IMR-90 (cell line): ENCODE measurements at regions not wholly inside any gene's neighbourhood (a gene's known extent, or its start where the extent isn't known, plus 50 kb on each side); places are given as distances from the start of the nearest gene placed in this dataset.

Experiments used
- ATAC-seq: fragments of 200-7000 bp; cut with Tn5 transposase; 2 replicates; pipeline ENCODE4 v1.9.1; 2020; ENCODE audit warnings: low read depth, mild to moderate bottlenecking, moderate library complexity
- BruUV-seq: library from RNA; stranded (reverse); fragments of 400-500 nt; replicated peaks from 2 replicates; lab custom pipeline; 2021; lab: Mats Ljungman, UMichigan
- CTCF ChIA-PET: fragments of 300-600 bp; formaldehyde crosslinking; extraction: SDS; loops from one replicate; lab custom pipeline; 2021; ENCODE audit warnings: antibody characterized with exemption; lab: Yijun Ruan, JAX
- POLR2A ChIA-PET: fragments of 300-600 bp; sonication (Branson Sonifier 250); formaldehyde crosslinking; loops from one replicate; lab custom pipeline; 2022; ENCODE audit warnings: antibody characterized with exemption; ENCODE audit not compliant: unreplicated experiment; lab: Charles Lee
- DNase-seq: peaks from one replicate; pipeline ENCODE4 v3.0.0; 2013
- H2AFZ ChIP-seq: replicated peaks from 2 replicates; pipeline ENCODE3; 2013; ENCODE audit warnings: low read length, mild to moderate bottlenecking; ENCODE audit not compliant: poor library complexity
- H2AK5ac ChIP-seq: 2 replicates; pipeline ENCODE4 v1.6.1; 2013; ENCODE audit warnings: low read depth, low read length, inconsistent platforms
- H2AK9ac ChIP-seq: replicated peaks from 2 replicates; pipeline ENCODE3; 2013; ENCODE audit warnings: mild to moderate bottlenecking, low read depth, low read length, moderate library complexity; ENCODE audit not compliant: poor library complexity
- H2BK120ac ChIP-seq: 2 replicates; pipeline ENCODE4 v1.6.1; 2013; ENCODE audit warnings: low read depth, low read length, inconsistent platforms
- H2BK15ac ChIP-seq: 3 replicates; pipeline ENCODE4 v1.6.1; 2013; ENCODE audit warnings: low read depth, low read length, inconsistent platforms
- H2BK20ac ChIP-seq: 2 replicates; pipeline ENCODE4 v1.6.1; 2013; ENCODE audit warnings: low read depth, mild to moderate bottlenecking, inconsistent platforms, low read length, moderate library complexity
- H2BK5ac ChIP-seq: 2 replicates; pipeline ENCODE4 v1.6.1; 2013; ENCODE audit warnings: mild to moderate bottlenecking, low read depth, low read length, inconsistent platforms; ENCODE audit not compliant: poor library complexity, severe bottlenecking
- H3K14ac ChIP-seq: replicated peaks from 2 replicates; pipeline ENCODE4 v1.6.1; 2013; ENCODE audit warnings: low read depth, low read length, inconsistent platforms
- H3K18ac ChIP-seq: 2 replicates; pipeline ENCODE4 v1.6.1; 2013; ENCODE audit warnings: low read depth, low read length, control low read depth
- H3K23ac ChIP-seq: 2 replicates; pipeline ENCODE4 v1.6.1; 2013; ENCODE audit warnings: low read depth, low read length, inconsistent platforms
- H3K27ac ChIP-seq: 2 replicates; pipeline ENCODE4 v1.5.1; 2013; ENCODE audit warnings: mild to moderate bottlenecking, control low read depth, low read length; ENCODE audit not compliant: insufficient read depth
- H3K27me3 ChIP-seq: 2 replicates; pipeline ENCODE4 v1.6.1; 2013; ENCODE audit warnings: low read length; ENCODE audit not compliant: control insufficient read depth, insufficient read depth
- H3K36me3 ChIP-seq: 2 replicates; pipeline ENCODE4 v1.6.1; 2013; ENCODE audit warnings: low read length, mixed read lengths; ENCODE audit not compliant: control insufficient read depth, insufficient read depth
- H3K4ac ChIP-seq: 2 replicates; pipeline ENCODE4 v1.6.1; 2013; ENCODE audit warnings: low read depth, low read length, inconsistent platforms
- H3K4me1 ChIP-seq: 2 replicates; pipeline ENCODE4 v1.6.1; 2013; ENCODE audit warnings: low read length, mixed read lengths; ENCODE audit not compliant: control insufficient read depth, insufficient read depth
- H3K4me2 ChIP-seq: 2 replicates; pipeline ENCODE4 v1.6.1; 2013; ENCODE audit warnings: low read depth, mild to moderate bottlenecking, control low read depth, low read length, moderate library complexity
- H3K4me3 ChIP-seq: 2 replicates; pipeline ENCODE4 v1.5.1; 2013; ENCODE audit warnings: low read depth, mild to moderate bottlenecking, control low read depth, low read length, moderate library complexity; ENCODE audit not compliant: insufficient read depth
- H3K56ac ChIP-seq: 2 replicates; pipeline ENCODE4 v1.6.1; 2013; ENCODE audit warnings: low read length, inconsistent platforms; ENCODE audit not compliant: insufficient read depth; ENCODE audit errors: extremely low read depth
- H3K79me1 ChIP-seq, 2 experiments: 2 replicates each; pipeline ENCODE4 v1.6.1; 2013; ENCODE audit warnings: low read length in 2 of 2, inconsistent platforms in 1 of 2, low read depth in 1 of 2
- H3K9ac ChIP-seq: 2 replicates; pipeline ENCODE4 v1.6.1; 2013; ENCODE audit warnings: low read depth, low read length, control low read depth
- H3K9me1 ChIP-seq: 2 replicates; pipeline ENCODE4 v1.6.1; 2013; ENCODE audit warnings: low read length, inconsistent platforms; ENCODE audit not compliant: insufficient read depth
- H3K9me3 ChIP-seq: 2 replicates; pipeline ENCODE4 v1.6.1; 2013; ENCODE audit warnings: low read length; ENCODE audit not compliant: control insufficient read depth, insufficient read depth
- H4K20me1 ChIP-seq: 2 replicates; pipeline ENCODE4 v1.6.1; 2013; ENCODE audit warnings: low read length, inconsistent platforms; ENCODE audit not compliant: insufficient read depth
- H4K5ac ChIP-seq: 2 replicates; pipeline ENCODE4 v1.6.1; 2013; ENCODE audit warnings: mild to moderate bottlenecking, low read depth, low read length, control low read depth
- H4K8ac ChIP-seq, 2 experiments: 2 replicates each; pipeline ENCODE4 v1.6.1; 2013; ENCODE audit warnings: low read depth in 2 of 2, low read length in 2 of 2, control low read depth in 1 of 2, inconsistent platforms in 1 of 2
- H4K91ac ChIP-seq: 2 replicates; pipeline ENCODE4 v1.6.1; 2013; ENCODE audit warnings: low read depth, low read length, inconsistent platforms; ENCODE audit not compliant: insufficient read depth
- BHLHE40 ChIP-seq: fragments of 150-350 bp; IDR thresholded peaks from 2 replicates; pipeline ENCODE4 v1.6.1; 2016; ENCODE audit warnings: mild to moderate bottlenecking, low read depth, low read length
- CEBPB ChIP-seq: IDR thresholded peaks from 2 replicates; pipeline ENCODE4 v1.6.1; 2012; ENCODE audit warnings: low read depth, low read length, improper control_type of control experiment
- CHD1 ChIP-seq: IDR thresholded peaks from 2 replicates; pipeline ENCODE4 v1.6.1; 2012; ENCODE audit warnings: low read depth, low read length, improper control_type of control experiment
- ELK1 ChIP-seq: fragments of 150-350 bp; IDR thresholded peaks from 2 replicates; pipeline ENCODE4 v1.6.1; 2016; ENCODE audit warnings: low read depth, mild to moderate bottlenecking, low read length, moderate library complexity, borderline replicate concordance
- FOS ChIP-seq: fragments of 150-350 bp; IDR thresholded peaks from 2 replicates; pipeline ENCODE4 v1.6.1; 2016; ENCODE audit warnings: low read depth, low read length
- MAFK ChIP-seq: IDR thresholded peaks from 2 replicates; pipeline ENCODE4 v1.6.1; 2012; ENCODE audit warnings: low read depth, low read length, improper control_type of control experiment
- MAZ ChIP-seq: IDR thresholded peaks from 2 replicates; pipeline ENCODE4 v1.6.1; 2012; ENCODE audit warnings: low read depth, mild to moderate bottlenecking, low read length, improper control_type of control experiment, moderate library complexity, borderline replicate concordance
- MXI1 ChIP-seq: IDR thresholded peaks from 2 replicates; pipeline ENCODE4 v1.6.1; 2012; ENCODE audit warnings: low read depth, mild to moderate bottlenecking, low read length, moderate library complexity, borderline replicate concordance
- NFE2L2 ChIP-seq: fragments of 150-350 bp; IDR thresholded peaks from 2 replicates; pipeline ENCODE4 v1.6.1; 2016; ENCODE audit warnings: low read depth, mild to moderate bottlenecking, low read length
- POLR2A ChIP-seq: IDR thresholded peaks from 2 replicates; pipeline ENCODE4 v1.6.1; 2012; ENCODE audit warnings: mild to moderate bottlenecking, low read depth, low read length
- RAD21 ChIP-seq: IDR thresholded peaks from 2 replicates; pipeline ENCODE4 v1.6.1; 2012; ENCODE audit warnings: low read length, improper control_type of control experiment
- RCOR1 ChIP-seq: IDR thresholded peaks from 2 replicates; pipeline ENCODE4 v1.6.1; 2012; ENCODE audit warnings: mild to moderate bottlenecking, low read length, improper control_type of control experiment; ENCODE audit not compliant: insufficient replicate concordance
- RFX5 ChIP-seq: IDR thresholded peaks from 2 replicates; pipeline ENCODE4 v1.8.0; 2012; ENCODE audit warnings: low read depth, mild to moderate bottlenecking, low read length, moderate library complexity
- SMC3 ChIP-seq: fragments of 150-350 bp; IDR thresholded peaks from 2 replicates; pipeline ENCODE4 v1.6.1; 2016; ENCODE audit warnings: low read depth, mild to moderate bottlenecking, antibody characterized with exemption, low read length, moderate library complexity
- USF2 ChIP-seq: fragments of 150-350 bp; IDR thresholded peaks from 2 replicates; pipeline ENCODE4 v1.6.1; 2017; ENCODE audit warnings: mild to moderate bottlenecking, antibody characterized with exemption, low read length, low read depth
- WGBS, 2 experiments: methylation state at CpG; one replicate each; pipeline versions ENCODE4 v1.1.5 to v1.1.7; 2013; ENCODE audit warnings: missing lambda C conversion rate in 2 of 2; ENCODE audit not compliant: insufficient read length in 1 of 2; ENCODE audit errors: extremely low coverage in 2 of 2; 5-methylcytosine and 5-hydroxymethylcytosine counted together
- dilution Hi-C: fragments of 300-500 bp; cut with HindIII; formaldehyde crosslinking; loops from one replicate; pipeline ENCODE4 v1.14.3; 2018; ENCODE audit warnings: low sequenced_read_pairs; ENCODE audit not compliant: unreplicated experiment
- in situ Hi-C: fragments of 300-500 bp; cut with MboI; formaldehyde crosslinking; loops from 3 replicates; pipeline ENCODE4 v1.14.3; 2019; ENCODE audit warnings: low sequenced_read_pairs, inconsistent platforms, mixed read lengths
- intact Hi-C: fragments of 100-400 bp; cut with micrococcal nuclease; formaldehyde crosslinking; loops from 2 replicates; pipeline ENCODE4 v1.10.0; 2022
- TF ChIP-seq, protein P1 (sequence below): conservative IDR thresholded peaks from 2 replicates; pipeline ENCODE4 v1.5.1; 2012; ENCODE audit warnings: mild to moderate bottlenecking, low read depth, low read length, improper control_type of control experiment

DNA sequence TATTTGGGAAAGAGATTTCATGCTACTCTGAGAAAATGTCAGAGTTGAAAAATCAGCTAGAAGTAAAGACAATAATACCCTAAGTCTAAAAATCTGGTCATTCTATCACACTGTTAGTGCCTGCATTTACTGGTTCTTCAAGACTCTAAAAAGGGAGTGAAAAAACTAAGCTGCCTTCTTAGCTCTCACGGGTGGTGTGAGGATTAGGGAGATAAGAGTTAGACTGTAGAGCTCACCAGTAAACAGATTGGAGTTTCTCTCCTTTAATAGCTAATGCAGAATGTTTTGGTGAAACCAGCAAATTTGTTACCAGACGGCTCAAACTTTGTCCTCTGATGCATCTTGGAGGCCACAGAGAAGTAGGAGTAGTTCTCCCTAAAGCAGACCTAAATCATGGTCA lies 135.0 kb upstream of the OTX2 start:
- Histone ChIP-seq H2BK15ac (no peak overlapping the region), H3K4me3 (no peak overlapping the region), H2BK5ac (no peak overlapping the region), H3K18ac (no peak overlapping the region), H3K9me1 (no peaks in the 10 kb centered on the region), H3K27ac (no peak overlapping the region), H3K27me3 (no peaks in the 10 kb centered on the region), H2AK9ac (no peak overlapping the region), H3K56ac (no peak overlapping the region), H4K91ac (no peak overlapping the region), H3K4ac (no peak overlapping the region), H3K9ac (no peak overlapping the region), H3K9me3 (no peaks in the 10 kb centered on the region), H2BK120ac (no peak overlapping the region), H4K20me1 (no peaks in the 10 kb centered on the region), H3K4me1 (no peaks in the 10 kb centered on the region), H2AK5ac (no peak overlapping the region), H2AFZ (no peak overlapping the region), H4K5ac (no peak overlapping the region), H4K8ac (no peak overlapping the region), H3K23ac (no peak overlapping the region), H3K14ac (no peak overlapping the region), H3K4me2 (no peak overlapping the region), H3K36me3 (no peaks in the 10 kb centered on the region), H2BK20ac (no peak overlapping the region), H3K79me1 (no peaks in the 10 kb centered on the region)
- dilution Hi-C loops, result no loop called here
- TF ChIP-seq POLR2A, result no peak
- TF ChIP-seq, protein P1, sequence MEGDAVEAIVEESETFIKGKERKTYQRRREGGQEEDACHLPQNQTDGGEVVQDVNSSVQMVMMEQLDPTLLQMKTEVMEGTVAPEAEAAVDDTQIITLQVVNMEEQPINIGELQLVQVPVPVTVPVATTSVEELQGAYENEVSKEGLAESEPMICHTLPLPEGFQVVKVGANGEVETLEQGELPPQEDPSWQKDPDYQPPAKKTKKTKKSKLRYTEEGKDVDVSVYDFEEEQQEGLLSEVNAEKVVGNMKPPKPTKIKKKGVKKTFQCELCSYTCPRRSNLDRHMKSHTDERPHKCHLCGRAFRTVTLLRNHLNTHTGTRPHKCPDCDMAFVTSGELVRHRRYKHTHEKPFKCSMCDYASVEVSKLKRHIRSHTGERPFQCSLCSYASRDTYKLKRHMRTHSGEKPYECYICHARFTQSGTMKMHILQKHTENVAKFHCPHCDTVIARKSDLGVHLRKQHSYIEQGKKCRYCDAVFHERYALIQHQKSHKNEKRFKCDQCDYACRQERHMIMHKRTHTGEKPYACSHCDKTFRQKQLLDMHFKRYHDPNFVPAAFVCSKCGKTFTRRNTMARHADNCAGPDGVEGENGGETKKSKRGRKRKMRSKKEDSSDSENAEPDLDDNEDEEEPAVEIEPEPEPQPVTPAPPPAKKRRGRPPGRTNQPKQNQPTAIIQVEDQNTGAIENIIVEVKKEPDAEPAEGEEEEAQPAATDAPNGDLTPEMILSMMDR, result no peak
- TF ChIP-seq MXI1, result no peak
- TF ChIP-seq CHD1, result no peak
- no peak for TF ChIP-seq ELK1
- TF ChIP-seq USF2, result no peak
- no peak for TF ChIP-seq MAFK
- no peak for TF ChIP-seq NFE2L2
- TF ChIP-seq MAZ, result no peak
- no peak for TF ChIP-seq BHLHE40
- no peak for TF ChIP-seq CEBPB
- no peak for TF ChIP-seq SMC3
- no peak for TF ChIP-seq RCOR1
- no peak for TF ChIP-seq FOS
- TF ChIP-seq RAD21, result no peak
- TF ChIP-seq RFX5, result no peak
- in situ Hi-C loops, result no loop called here
- ATAC-seq (no peak), DNase-seq (no peak)
- ChIA-PET POLR2A (no interaction called here), CTCF (no interaction called here)
- no CpG with 5 or more reads among the region's 2 CpGs for WGBS, 2 experiments
- BruUV-seq, result no TSS peak
- intact Hi-C loops, result no loop called here
